Natural killer cell treated with Interleukin-12 subunit alpha and Interleukin-12 subunit beta and Interleukin-15 and Interleukin-18, amount 100 ng/mL, for 72 hours (primary cell): ENCODE measurements at regions not wholly inside any gene's neighbourhood (a gene's known extent, or its start where the extent isn't known, plus 50 kb on each side); places are given as distances from the start of the nearest gene placed in this dataset.

Experiments used
- ATAC-seq, 2 donors: fragments of 150-1000 bp; cut with Tn5 transposase in 1 of 2; sonication (Bioruptor Pico), chemical (Tn5 transposase) in 1 of 2; 2 replicates each; pipeline ENCODE4 v1.10.0; 2021
- DNase-seq: peaks from one replicate; pipeline ENCODE4 v3.0.0; 2022; ENCODE audit warnings: low spot score
- H3K27ac Mint-ChIP-seq, 2 donors: 1 replicate in 1 of 2; 2 replicates in 1 of 2; pipeline ENCODE4 v1.8.0; 2022; ENCODE audit warnings: mixed read lengths in 2 of 2, mild to moderate bottlenecking in 1 of 2, moderate library complexity in 1 of 2
- H3K27me3 Mint-ChIP-seq, 2 donors: 1 replicate in 1 of 2; 2 replicates in 1 of 2; pipeline ENCODE4 v1.8.0; 2022; ENCODE audit warnings: mixed read lengths in 2 of 2
- H3K36me3 Mint-ChIP-seq: one replicate; pipeline ENCODE4 v1.8.0; 2022; ENCODE audit warnings: mixed read lengths
- H3K4me1 Mint-ChIP-seq, 2 donors: 1 replicate in 1 of 2; 2 replicates in 1 of 2; pipeline ENCODE4 v1.8.0; 2022; ENCODE audit warnings: low read depth in 2 of 2, mixed read lengths in 2 of 2, mild to moderate bottlenecking in 1 of 2
- H3K4me3 Mint-ChIP-seq: one replicate; pipeline ENCODE4 v1.8.0; 2022; ENCODE audit warnings: mixed read lengths
- H3K9me3 Mint-ChIP-seq: 2 replicates; pipeline ENCODE4 v1.8.0; 2022; ENCODE audit warnings: mixed read lengths

GRCh38 chr18:65359479-65359878 is 391.3 kb upstream of the CDH7 start:
- DNase-seq (no peak), ATAC-seq (no peak)
- Mint-ChIP-seq H3K36me3 (peaks cover 5% of the 10 kb centered on the region), H3K4me3 (no peak overlapping the region), H3K4me1 (no peaks in the 10 kb centered on the region), H3K27me3 (no peaks in the 10 kb centered on the region), H3K9me3 (peaks cover 12% of the 10 kb centered on the region), H3K27ac (no peak overlapping the region)

GRCh38 chr18:65358306-65358705 is 392.5 kb upstream of the CDH7 start:
- no peak overlapping the region for H3K27ac Mint-ChIP-seq
- H3K36me3 Mint-ChIP-seq: peaks cover 5% of the 10 kb centered on the region
- no peaks in the 10 kb centered on the region for H3K27me3 Mint-ChIP-seq
- no peaks in the 10 kb centered on the region for H3K4me1 Mint-ChIP-seq
- DNase-seq: no peak
- no peak for ATAC-seq
- peaks cover 16% of the 10 kb centered on the region for H3K9me3 Mint-ChIP-seq
- no peak overlapping the region for H3K4me3 Mint-ChIP-seq

- no peak for ATAC-seq
Measured at GRCh38 chr18:65352186-65352585, 398.6 kb upstream of the CDH7 start.

GRCh38 chr18:65349635-65350034 is 401.2 kb upstream of the CDH7 start:
- H3K27ac Mint-ChIP-seq: no peak overlapping the region
- H3K36me3 Mint-ChIP-seq: no peaks in the 10 kb centered on the region
- peaks cover 5% of the 10 kb centered on the region for H3K9me3 Mint-ChIP-seq
- no peak overlapping the region for H3K4me3 Mint-ChIP-seq
- no peak for DNase-seq
- H3K4me1 Mint-ChIP-seq: no peaks in the 10 kb centered on the region
- H3K27me3 Mint-ChIP-seq: no peaks in the 10 kb centered on the region
- no peak for ATAC-seq

More at GRCh38 chr18:65352186-65352585, 398.6 kb upstream of the CDH7 start:
- peaks cover 5% of the 10 kb centered on the region for H3K9me3 Mint-ChIP-seq
- H3K27ac Mint-ChIP-seq: no peak overlapping the region
- no peaks in the 10 kb centered on the region for H3K27me3 Mint-ChIP-seq
- no peak overlapping the region for H3K4me3 Mint-ChIP-seq
- no peaks in the 10 kb centered on the region for H3K4me1 Mint-ChIP-seq
- no peaks in the 10 kb centered on the region for H3K36me3 Mint-ChIP-seq
- no peak for DNase-seq

- no peak for ATAC-seq
- no peak for DNase-seq
- no peaks in the 10 kb centered on the region for H3K4me1 Mint-ChIP-seq
- no peaks in the 10 kb centered on the region for H3K27me3 Mint-ChIP-seq
- no peak overlapping the region for H3K27ac Mint-ChIP-seq
- H3K9me3 Mint-ChIP-seq: peaks cover 3% of the 10 kb centered on the region
- H3K4me3 Mint-ChIP-seq: no peak overlapping the region
- no peaks in the 10 kb centered on the region for H3K36me3 Mint-ChIP-seq
Measured at GRCh38 chr18:65347446-65347845, 403.4 kb upstream of the CDH7 start.

GRCh38 chr18:65346086-65346485 is 404.7 kb upstream of the CDH7 start:
- no peak for DNase-seq
- no peaks in the 10 kb centered on the region for H3K4me1 Mint-ChIP-seq
- ATAC-seq: no peak
- peaks cover 3% of the 10 kb centered on the region for H3K9me3 Mint-ChIP-seq
- no peak overlapping the region for H3K27ac Mint-ChIP-seq
- H3K27me3 Mint-ChIP-seq: no peaks in the 10 kb centered on the region
- no peak overlapping the region for H3K4me3 Mint-ChIP-seq
- no peaks in the 10 kb centered on the region for H3K36me3 Mint-ChIP-seq

GRCh38 chr18:65343571-65343970 is 407.2 kb upstream of the CDH7 start:
- no peak overlapping the region for H3K4me3 Mint-ChIP-seq
- no peak overlapping the region for H3K27ac Mint-ChIP-seq
- peaks cover 6% of the 10 kb centered on the region for H3K9me3 Mint-ChIP-seq
- ATAC-seq (no peak), DNase-seq (no peak)
- peaks cover 1% of the 10 kb centered on the region for H3K36me3 Mint-ChIP-seq
- no peaks in the 10 kb centered on the region for H3K27me3 Mint-ChIP-seq
- no peaks in the 10 kb centered on the region for H3K4me1 Mint-ChIP-seq

- no peaks in the 10 kb centered on the region for H3K27me3 Mint-ChIP-seq
- H3K36me3 Mint-ChIP-seq: peaks cover 11% of the 10 kb centered on the region
- H3K27ac Mint-ChIP-seq: no peak overlapping the region
- H3K9me3 Mint-ChIP-seq: peaks cover 25% of the 10 kb centered on the region
- no peak overlapping the region for H3K4me3 Mint-ChIP-seq
- no peak for ATAC-seq
- no peak for DNase-seq
- H3K4me1 Mint-ChIP-seq: no peaks in the 10 kb centered on the region
Measured at GRCh38 chr18:65336411-65336810, 414.4 kb upstream of the CDH7 start.

- no peak for ATAC-seq
- Mint-ChIP-seq H3K9me3 (peaks cover 17% of the 10 kb centered on the region), H3K36me3 (peaks cover 13% of the 10 kb centered on the region), H3K27ac (no peak overlapping the region), H3K27me3 (no peaks in the 10 kb centered on the region), H3K4me1 (no peaks in the 10 kb centered on the region), H3K4me3 (no peak overlapping the region)
- DNase-seq: no peak
Measured at GRCh38 chr18:65329010-65329409, 421.8 kb upstream of the CDH7 start.

- DNase-seq: no peak
- no peak overlapping the region for H3K4me3 Mint-ChIP-seq
- H3K4me1 Mint-ChIP-seq: no peaks in the 10 kb centered on the region
- H3K27ac Mint-ChIP-seq: no peak overlapping the region
- peaks cover 10% of the 10 kb centered on the region for H3K36me3 Mint-ChIP-seq
- H3K27me3 Mint-ChIP-seq: no peaks in the 10 kb centered on the region
- H3K9me3 Mint-ChIP-seq: peaks cover 9% of the 10 kb centered on the region
- ATAC-seq: no peak
Measured at GRCh38 chr18:65326805-65327204, 424.0 kb upstream of the CDH7 start.

- DNase-seq: no peak
- no peak for ATAC-seq
- H3K4me1 Mint-ChIP-seq: no peaks in the 10 kb centered on the region
Measured at GRCh38 chr18:65322895-65323294, 427.9 kb upstream of the CDH7 start.

GRCh38 chr18:65298422-65298821 is 452.4 kb upstream of the CDH7 start:
- no peak for DNase-seq
- Mint-ChIP-seq H3K4me1 (no peaks in the 10 kb centered on the region), H3K36me3 (peaks cover 5% of the 10 kb centered on the region), H3K4me3 (no peak overlapping the region), H3K27me3 (no peaks in the 10 kb centered on the region), H3K9me3 (peaks cover 9% of the 10 kb centered on the region), H3K27ac (no peak overlapping the region)
- ATAC-seq: no peak

More at GRCh38 chr18:65322895-65323294, 427.9 kb upstream of the CDH7 start:
- peaks cover 22% of the 10 kb centered on the region for H3K9me3 Mint-ChIP-seq
- H3K4me3 Mint-ChIP-seq: no peak overlapping the region
- peaks cover 16% of the 10 kb centered on the region for H3K36me3 Mint-ChIP-seq
- H3K27ac Mint-ChIP-seq: no peak overlapping the region
- H3K27me3 Mint-ChIP-seq: no peaks in the 10 kb centered on the region

GRCh38 chr18:65288908-65289307 is 461.9 kb upstream of the CDH7 start:
- H3K27me3 Mint-ChIP-seq: no peaks in the 10 kb centered on the region
- DNase-seq: no peak
- ATAC-seq: no peak
- no peak overlapping the region for H3K27ac Mint-ChIP-seq
- H3K36me3 Mint-ChIP-seq: peaks cover 4% of the 10 kb centered on the region
- H3K9me3 Mint-ChIP-seq: peaks cover 17% of the 10 kb centered on the region
- H3K4me1 Mint-ChIP-seq: no peaks in the 10 kb centered on the region
- no peak overlapping the region for H3K4me3 Mint-ChIP-seq

GRCh38 chr18:65287652-65288051 is 463.2 kb upstream of the CDH7 start:
- H3K9me3 Mint-ChIP-seq: peaks cover 17% of the 10 kb centered on the region
- H3K36me3 Mint-ChIP-seq: peaks cover 4% of the 10 kb centered on the region
- no peaks in the 10 kb centered on the region for H3K4me1 Mint-ChIP-seq
- no peak for ATAC-seq
- no peak for DNase-seq
- no peak overlapping the region for H3K27ac Mint-ChIP-seq
- no peaks in the 10 kb centered on the region for H3K27me3 Mint-ChIP-seq
- H3K4me3 Mint-ChIP-seq: no peak overlapping the region

GRCh38 chr18:65282096-65282495 is 468.7 kb upstream of the CDH7 start:
- Mint-ChIP-seq H3K27me3 (no peaks in the 10 kb centered on the region), H3K4me3 (no peak overlapping the region), H3K27ac (no peak overlapping the region), H3K36me3 (peaks cover 14% of the 10 kb centered on the region), H3K4me1 (no peaks in the 10 kb centered on the region), H3K9me3 (peaks cover 25% of the 10 kb centered on the region)
- DNase-seq (no peak), ATAC-seq (no peak)
